ENCODE measurements at regions not wholly inside any gene's neighbourhood (a gene's known extent, or its start where the extent isn't known, plus 50 kb on each side); places are given as distances from the start of the nearest gene placed in this dataset.

DNA sequence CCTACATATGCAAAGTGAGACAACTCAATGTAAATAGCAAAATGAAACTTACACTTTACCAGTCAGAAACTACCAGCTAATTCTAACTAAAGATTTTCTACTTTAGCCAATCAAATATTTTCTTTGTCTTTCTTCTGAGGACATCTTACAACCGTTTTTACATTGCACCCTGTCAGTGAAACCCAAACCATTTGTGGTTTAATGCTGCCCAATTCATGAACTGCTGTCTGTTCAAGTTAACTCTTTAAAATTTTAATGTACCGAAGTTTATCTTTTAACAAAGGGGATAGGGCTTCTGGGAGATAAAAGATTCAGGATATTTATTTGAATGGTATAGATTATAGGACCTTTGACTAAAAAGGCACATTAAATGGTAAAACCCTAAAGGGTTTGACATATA is 121.3 kb upstream of the HDDC2 start:
- H3K4me1 ChIP-seq (ENCODE audit: insufficient read depth, low read length): no peaks in the 10 kb centered on the region
- H3K27me3 Mint-ChIP-seq: peaks cover 1% of the 10 kb centered on the region
- TF ChIP-seq, protein P1, sequence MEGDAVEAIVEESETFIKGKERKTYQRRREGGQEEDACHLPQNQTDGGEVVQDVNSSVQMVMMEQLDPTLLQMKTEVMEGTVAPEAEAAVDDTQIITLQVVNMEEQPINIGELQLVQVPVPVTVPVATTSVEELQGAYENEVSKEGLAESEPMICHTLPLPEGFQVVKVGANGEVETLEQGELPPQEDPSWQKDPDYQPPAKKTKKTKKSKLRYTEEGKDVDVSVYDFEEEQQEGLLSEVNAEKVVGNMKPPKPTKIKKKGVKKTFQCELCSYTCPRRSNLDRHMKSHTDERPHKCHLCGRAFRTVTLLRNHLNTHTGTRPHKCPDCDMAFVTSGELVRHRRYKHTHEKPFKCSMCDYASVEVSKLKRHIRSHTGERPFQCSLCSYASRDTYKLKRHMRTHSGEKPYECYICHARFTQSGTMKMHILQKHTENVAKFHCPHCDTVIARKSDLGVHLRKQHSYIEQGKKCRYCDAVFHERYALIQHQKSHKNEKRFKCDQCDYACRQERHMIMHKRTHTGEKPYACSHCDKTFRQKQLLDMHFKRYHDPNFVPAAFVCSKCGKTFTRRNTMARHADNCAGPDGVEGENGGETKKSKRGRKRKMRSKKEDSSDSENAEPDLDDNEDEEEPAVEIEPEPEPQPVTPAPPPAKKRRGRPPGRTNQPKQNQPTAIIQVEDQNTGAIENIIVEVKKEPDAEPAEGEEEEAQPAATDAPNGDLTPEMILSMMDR (IDR thresholded peaks at IDR 0.05): no peak
- no peak for ATAC-seq (ENCODE audit: poor library complexity)
- H3K27ac Mint-ChIP-seq: no peak overlapping the region
- CTCF ChIA-PET: no interaction called here
- no peaks in the 10 kb centered on the region for H3K9me3 Mint-ChIP-seq
- DNase-seq: no peak
- H3K4me3 Mint-ChIP-seq: no peak overlapping the region
- no peaks in the 10 kb centered on the region for H3K36me3 Mint-ChIP-seq (ENCODE audit: low read depth)
- H3K4me3 ChIP-seq (ENCODE audit: low read length): no peak overlapping the region
- H3K36me3 ChIP-seq (ENCODE audit: insufficient read depth, low read length): no peaks in the 10 kb centered on the region
- no peaks in the 10 kb centered on the region for H3K4me1 Mint-ChIP-seq (ENCODE audit: low read depth)
- no peaks in the 10 kb centered on the region for H3K27me3 ChIP-seq (ENCODE audit: control insufficient read depth in 1 of 2, insufficient read depth in 2 of 2, low read length in 2 of 2)
- no peak overlapping the region for H3K27ac ChIP-seq (ENCODE audit: low read depth in 1 of 2, low read length in 2 of 2)
- H3K9me3 ChIP-seq (ENCODE audit: control insufficient read depth in 1 of 2, insufficient read depth in 1 of 2, low read length in 2 of 2): no peaks in the 10 kb centered on the region
- POLR2A ChIA-PET: no interaction called here
- intact Hi-C loops (cut with DNase I, micrococcal nuclease): no loop called here

DNA sequence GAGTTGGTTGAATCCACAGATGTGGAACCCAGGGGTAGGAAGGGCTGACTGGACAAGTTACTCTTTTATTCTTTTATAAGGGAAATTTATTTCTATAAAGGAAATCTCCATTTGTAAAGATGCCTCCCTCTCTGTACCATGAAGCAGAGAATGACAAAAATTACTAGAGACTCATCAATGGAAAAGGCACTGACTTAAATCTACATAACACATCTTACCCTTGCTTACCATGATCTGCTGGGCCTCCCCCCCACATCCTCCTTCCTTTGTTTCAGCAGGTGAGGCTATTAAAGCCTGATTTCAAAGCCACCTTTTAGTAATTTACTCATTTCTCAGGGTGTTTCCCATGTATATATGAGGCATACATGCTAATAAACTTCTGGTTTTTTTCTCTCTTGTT is 130.2 kb upstream of the HDDC2 start:
- no peak overlapping the region for H3K4me3 ChIP-seq (ENCODE audit: low read length)
- no peaks in the 10 kb centered on the region for H3K9me3 ChIP-seq (ENCODE audit: control insufficient read depth in 1 of 2, insufficient read depth in 1 of 2, low read length in 2 of 2)
- H3K36me3 ChIP-seq (ENCODE audit: insufficient read depth, low read length): no peaks in the 10 kb centered on the region
- ChIA-PET POLR2A (no interaction called here), CTCF (no interaction called here)
- Mint-ChIP-seq H3K4me3 (no peak overlapping the region), H3K4me1 (ENCODE audit: low read depth) (no peaks in the 10 kb centered on the region), H3K36me3 (ENCODE audit: low read depth) (no peaks in the 10 kb centered on the region), H3K9me3 (no peaks in the 10 kb centered on the region), H3K27me3 (peaks cover 43% of the 10 kb centered on the region), H3K27ac (no peak overlapping the region)
- TF ChIP-seq, protein P1 (IDR thresholded peaks at IDR 0.05): no peak
- H3K27me3 ChIP-seq (ENCODE audit: control insufficient read depth in 1 of 2, insufficient read depth in 2 of 2, low read length in 2 of 2): peaks cover 4% of the 10 kb centered on the region in 2 experiments
- DNase-seq (no peak), ATAC-seq (ENCODE audit: poor library complexity) (no peak)
- no peak overlapping the region for H3K27ac ChIP-seq (ENCODE audit: low read depth in 1 of 2, low read length in 2 of 2)
- H3K4me1 ChIP-seq (ENCODE audit: insufficient read depth, low read length): no peaks in the 10 kb centered on the region
- intact Hi-C loops (cut with DNase I, micrococcal nuclease): no loop called here

DNA sequence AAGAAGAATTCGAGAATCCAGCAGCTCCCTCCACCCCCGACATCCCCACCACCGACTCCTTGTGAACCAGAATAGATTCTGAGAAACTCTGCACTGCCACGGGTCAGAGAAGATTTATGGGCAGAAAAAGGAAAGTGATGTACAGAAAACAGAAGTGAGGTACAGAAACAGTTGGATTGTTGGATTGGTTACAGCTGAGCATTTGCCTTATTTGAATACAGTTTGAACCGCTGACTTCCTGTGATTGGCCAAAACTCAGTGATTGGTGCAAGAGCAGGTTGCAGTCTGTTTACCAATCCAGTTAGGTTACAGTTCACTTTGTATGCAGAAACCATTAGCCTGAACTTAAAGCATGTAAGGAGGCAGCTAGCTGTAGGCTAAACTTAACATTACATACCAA is 131.2 kb upstream of the HDDC2 start:
- POLR2A ChIA-PET: no interaction called here
- Mint-ChIP-seq H3K27me3 (peaks cover 47% of the 10 kb centered on the region), H3K4me1 (ENCODE audit: low read depth) (no peaks in the 10 kb centered on the region), H3K4me3 (no peak overlapping the region), H3K9me3 (no peaks in the 10 kb centered on the region), H3K27ac (no peak overlapping the region), H3K36me3 (ENCODE audit: low read depth) (no peaks in the 10 kb centered on the region)
- ATAC-seq (ENCODE audit: poor library complexity) (no peak), DNase-seq (no peak)
- CTCF ChIA-PET: no interaction called here
- Histone ChIP-seq H3K9me3 (ENCODE audit: control insufficient read depth in 1 of 2, insufficient read depth in 1 of 2, low read length in 2 of 2) (no peaks in the 10 kb centered on the region), H3K27me3 (ENCODE audit: control insufficient read depth in 1 of 2, insufficient read depth in 2 of 2, low read length in 2 of 2) (peaks cover 4% of the 10 kb centered on the region in 2 experiments), H3K27ac (ENCODE audit: low read depth in 1 of 2, low read length in 2 of 2) (no peak overlapping the region), H3K36me3 (ENCODE audit: insufficient read depth, low read length) (no peaks in the 10 kb centered on the region), H3K4me3 (ENCODE audit: low read length) (no peak overlapping the region), H3K4me1 (ENCODE audit: insufficient read depth, low read length) (no peaks in the 10 kb centered on the region)
- TF ChIP-seq, protein P1 (IDR thresholded peaks at IDR 0.05): no peak
- intact Hi-C loops (cut with DNase I, micrococcal nuclease): no loop called here
